NCI-H1436 (cell line): ENCODE measurements at regions not wholly inside any gene's neighbourhood (a gene's known extent, or its start where the extent isn't known, plus 50 kb on each side); places are given as distances from the start of the nearest gene placed in this dataset.
"Not testable (repeated sequence)": the region's sequence is repeated elsewhere in the genome, so short reads cannot be mapped to it uniquely, and the experiment has no call there.

Experiments used
- DNase-seq: peaks from one replicate; lab custom pipeline; 2025; lab: John Stamatoyannopoulos, UW

DNA sequence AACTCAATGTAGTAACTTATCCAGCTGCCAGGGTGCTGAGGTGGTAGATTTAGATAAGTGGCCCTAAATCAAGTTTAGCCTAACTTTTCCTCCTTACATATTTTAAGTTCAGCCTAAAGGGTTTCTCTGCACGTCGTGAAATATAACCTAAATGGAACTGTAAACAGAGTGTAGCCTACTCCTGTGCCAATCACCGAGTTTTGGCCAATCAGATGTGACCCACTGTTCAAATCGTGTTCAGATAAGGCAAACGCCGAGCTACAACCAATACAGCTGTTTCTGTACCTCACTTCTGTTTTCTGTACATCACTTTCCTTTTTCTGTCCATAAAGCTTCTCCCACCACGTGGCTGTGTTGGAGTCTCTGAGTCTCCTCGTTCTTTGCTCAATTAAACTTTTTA, 904.2 kb upstream of the POT1 start:
- DNase-seq, result no peak

DNA sequence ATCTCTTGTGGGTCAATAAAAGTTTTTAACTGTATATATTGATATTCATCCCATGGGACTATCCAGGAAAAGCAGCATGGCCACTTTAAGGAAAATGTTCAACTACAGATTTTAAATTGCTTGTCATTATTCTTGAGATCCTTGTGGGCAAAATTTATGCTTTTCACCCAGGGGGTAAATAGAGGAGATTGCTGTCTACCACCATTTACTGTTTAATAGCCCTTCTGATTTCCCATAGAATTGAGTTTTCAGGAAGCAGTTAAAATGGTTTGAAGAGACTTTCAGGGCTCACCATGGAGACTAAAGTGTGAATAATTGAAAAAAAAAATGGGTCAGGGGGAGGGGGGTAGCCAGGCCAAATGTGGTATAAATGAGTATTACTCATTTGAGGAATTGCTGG, 901.1 kb upstream of the POT1 start:
- no peak for DNase-seq

DNA sequence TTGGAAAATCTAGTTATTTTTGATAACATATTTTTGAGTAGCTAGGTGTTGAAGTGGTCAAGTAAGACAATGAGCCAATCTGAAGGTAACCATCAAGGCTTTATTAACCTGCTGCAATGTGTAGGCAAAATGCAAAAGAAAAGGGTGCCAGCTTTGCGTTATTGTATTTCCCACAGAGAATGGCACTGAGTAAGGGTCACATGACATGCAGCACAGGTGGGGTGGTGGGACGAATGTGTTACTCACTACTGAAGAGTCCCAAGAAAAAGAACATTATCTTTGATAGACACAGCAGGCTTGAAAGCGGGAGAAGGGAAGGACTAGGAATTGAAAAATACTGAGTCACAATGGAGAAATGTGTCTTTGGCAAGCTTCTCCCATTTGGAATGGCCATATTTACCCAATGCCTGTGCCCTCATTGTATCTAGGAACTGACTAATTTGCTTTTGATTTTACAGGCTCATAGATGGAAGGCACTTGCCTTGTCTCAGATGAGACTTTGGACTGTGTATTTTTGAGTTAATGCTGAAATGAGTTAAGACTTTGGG, 898.6 kb upstream of the POT1 start:
- DNase-seq, result no peak

DNA sequence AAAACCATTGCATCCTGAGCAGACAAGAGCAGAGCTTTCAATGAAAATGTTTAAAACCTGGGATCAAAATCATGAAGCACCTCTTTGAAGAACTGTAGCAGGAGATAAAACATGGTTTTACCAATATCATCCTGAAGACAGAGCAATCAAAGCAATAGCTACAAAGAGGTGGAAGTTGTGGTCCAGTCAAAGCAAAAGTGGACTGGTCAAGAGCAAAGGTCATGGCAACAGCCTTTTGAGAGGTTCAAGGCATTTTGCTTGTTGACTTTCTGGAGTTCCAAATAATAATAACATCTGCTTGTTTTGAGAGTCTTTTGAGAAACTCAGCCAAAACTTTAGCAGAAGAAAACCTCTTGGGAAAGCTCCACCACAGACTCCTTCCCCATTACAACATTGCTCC, 893.9 kb upstream of the POT1 start:
- no peak for DNase-seq

DNA sequence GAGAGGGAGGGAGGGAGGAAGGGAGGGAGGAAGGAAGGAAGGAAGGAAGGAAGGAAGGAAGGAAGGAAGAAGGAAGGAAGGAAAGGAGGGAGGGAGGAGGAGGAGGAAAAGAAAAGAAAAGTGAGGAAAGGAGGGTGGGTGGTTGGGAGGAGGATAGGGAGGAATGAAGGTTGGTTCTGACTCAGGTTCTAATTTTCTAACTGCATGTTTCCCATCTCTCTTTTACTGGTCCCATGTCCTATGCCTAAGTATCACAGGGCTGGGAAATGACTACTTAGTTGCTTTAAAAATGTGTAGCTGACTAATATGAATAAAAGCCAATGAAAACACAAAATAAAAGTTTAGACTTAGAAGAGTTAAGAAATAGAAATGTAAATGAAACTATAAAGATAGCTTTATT, 890.9 kb upstream of the POT1 start:
- DNase-seq, result no peak

DNA sequence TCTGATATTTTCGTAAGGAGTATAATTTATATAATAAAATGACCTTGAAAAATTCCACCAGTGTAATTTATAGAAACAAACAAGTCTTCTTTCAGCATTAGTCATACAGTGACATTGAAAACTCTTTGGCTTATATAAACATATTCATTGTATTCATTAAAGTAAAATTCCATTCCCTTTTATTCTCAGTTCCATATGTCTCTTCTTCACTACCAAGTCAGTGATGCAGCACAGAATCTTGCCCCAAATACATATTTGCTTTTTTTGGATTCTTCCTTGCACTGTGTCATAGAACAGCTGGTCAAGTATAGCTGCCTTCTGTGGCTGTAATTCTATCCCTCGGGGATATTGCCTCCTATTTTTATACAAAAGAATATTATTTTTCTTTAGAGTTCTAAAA, 884.5 kb upstream of the POT1 start:
- no peak for DNase-seq

DNA sequence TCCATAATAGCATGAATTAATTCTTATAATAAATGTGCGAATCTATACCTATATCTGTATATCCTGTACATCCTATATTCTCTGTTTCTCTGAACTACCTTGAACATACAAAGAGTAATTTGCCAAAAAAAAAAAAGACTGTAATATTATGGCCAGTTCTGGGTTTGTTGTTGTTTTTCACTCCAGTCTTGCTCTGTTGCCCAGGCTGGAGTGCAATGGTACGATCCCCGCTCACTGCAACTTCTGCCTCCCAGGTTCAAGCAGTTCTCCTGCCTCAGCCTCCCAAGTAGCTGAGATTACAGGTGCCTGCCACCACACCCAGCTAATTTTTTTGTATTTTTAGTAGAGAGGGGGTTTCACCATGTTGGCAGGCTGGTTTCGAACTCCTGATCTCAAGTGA, 876.9 kb upstream of the POT1 start:
- DNase-seq, result not testable (repeated sequence)

DNA sequence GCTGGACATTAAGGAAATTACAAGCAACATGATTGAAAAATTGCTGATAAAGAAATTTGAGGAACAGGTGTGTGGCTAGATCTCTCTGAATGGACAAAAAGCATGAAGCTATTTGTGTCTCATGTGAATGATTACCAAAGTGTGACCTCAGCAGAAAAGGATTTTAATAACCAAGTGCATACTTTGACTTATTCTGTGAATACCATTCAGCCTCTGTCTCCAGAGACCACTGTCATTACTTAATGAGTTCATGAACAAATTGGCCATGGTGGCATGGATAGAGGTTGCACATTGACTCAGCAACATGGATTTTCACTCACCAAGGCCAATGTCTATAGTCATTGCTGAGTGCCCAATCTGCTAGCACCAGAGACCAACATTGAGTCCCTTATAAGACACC, 874.6 kb upstream of the POT1 start:
- DNase-seq, result no peak

DNA sequence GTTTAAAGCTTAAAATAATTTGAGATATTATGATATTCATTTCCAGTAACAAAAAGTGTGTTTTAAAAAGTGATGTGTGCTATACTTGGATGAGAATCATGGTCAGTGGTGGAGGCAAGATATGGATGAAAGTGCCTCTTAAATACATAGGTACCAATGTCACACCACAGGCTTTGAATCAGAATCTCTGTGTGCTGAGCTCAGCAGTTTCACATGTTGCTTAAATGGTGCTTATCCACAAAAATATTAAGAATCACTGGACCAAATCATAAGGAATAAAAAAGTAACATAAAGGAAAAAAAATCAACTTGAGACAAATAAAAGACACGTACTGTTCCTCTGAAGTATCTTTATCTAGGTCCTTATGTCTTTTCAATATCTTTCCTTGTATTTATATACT, 850.5 kb upstream of the POT1 start:
- no peak for DNase-seq

DNA sequence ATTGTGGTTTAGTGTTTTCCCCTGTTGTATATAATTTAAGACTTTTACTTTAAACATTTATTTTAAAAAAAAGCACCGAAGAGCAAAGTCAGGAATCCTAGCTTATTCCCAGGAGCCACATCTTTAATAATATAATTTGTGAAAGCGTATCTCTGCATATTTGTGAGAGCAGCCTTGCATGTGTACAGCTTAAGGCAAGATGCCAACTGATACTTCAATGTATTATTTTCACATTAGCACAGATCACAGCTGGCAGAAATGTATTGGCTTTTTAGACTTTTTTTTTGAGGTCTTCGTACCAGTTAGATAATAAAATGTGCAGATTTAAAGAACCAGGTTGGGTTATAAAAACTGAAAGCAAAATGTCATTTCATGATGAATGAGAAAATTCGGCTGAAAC, 845.7 kb upstream of the POT1 start:
- peak; percentile 11 for DNase-seq

DNA sequence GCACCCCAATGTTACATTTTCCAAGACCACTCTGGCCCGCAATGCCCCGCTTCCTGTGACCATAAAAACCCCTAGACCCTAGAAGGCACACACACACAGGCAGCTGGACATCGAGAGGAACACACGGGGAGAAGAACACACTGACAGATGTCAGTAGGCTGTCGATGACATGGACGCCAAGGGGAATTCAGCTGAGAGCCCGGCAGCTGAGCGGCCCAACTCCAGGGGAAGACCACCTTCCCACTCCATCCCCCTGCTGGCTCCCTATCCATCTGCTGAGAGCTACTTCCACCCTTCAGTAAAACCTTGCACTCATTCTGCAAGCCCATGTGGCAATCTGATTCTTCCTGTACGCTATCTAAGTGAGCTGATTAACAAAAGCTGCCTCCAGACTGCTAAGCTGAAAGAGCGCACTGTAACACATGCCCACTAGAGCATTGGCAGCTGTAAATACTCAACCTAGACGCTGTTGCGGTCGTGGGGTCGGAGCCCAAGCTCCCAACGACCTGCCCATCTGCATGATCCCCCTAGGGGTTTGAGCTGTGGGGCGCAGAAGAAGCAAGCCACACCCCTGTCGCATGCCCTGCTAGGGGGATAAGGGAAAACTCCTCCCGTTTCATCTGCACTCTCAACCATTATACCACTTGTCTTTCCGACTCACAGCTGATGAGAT, 843.6 kb upstream of the POT1 start:
- peak; percentile 40 for DNase-seq

DNA sequence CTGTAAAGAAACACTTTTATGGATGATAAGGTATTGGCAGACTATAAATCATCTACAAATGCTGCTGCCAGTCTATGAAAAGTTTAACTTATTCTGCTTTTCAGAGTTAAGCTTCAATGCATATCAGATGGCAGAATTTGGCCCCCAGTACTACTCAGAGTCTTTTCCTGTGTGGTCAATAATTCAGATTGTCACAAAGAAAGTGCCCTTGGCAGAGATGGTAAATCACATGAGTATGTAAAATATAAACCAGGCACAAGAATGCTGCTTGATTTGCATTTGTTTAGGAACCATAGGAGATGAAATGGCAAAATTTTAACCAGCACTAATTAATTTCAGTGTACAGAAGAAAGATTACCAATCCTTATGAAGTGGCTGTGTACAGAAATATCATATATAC, 818.3 kb upstream of the POT1 start:
- no peak for DNase-seq

DNA sequence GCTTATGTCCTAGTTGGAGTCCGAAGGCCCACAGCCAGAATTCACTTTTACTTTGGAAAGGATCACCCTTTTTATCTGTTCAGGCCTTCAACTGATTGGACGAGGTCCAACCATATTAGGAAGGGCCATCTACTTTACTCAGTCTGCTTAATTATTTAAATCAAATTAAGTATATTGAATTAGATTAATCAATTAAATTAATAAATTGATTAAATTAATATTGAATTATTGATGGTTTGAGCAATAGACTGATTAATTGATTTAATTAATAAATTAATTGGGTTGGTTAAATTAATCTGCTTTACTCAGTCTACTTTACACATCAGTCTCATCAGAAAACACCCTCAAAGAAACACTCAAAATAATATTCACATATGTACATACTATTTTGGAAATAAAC, 816.9 kb upstream of the POT1 start:
- DNase-seq, result no peak

DNA sequence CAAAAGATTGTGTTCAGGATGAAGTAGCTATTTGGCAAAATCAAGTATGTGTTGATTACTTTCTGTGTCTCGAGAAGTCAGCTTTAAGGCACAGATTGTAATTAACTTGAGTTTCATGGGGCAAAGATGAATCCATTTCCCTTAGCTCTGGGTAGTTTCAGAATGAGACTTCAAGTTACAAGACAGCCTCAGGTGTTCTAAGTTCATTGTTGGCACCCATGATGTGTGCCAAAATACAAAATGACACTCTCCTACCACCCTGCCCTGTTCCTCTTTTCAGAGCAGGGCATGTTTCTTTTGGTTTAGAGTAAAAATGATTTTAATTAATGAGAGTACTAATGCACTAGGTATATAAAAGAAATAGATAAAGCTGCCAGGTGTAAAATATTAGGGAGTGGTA, 797.6 kb upstream of the POT1 start:
- no peak for DNase-seq

DNA sequence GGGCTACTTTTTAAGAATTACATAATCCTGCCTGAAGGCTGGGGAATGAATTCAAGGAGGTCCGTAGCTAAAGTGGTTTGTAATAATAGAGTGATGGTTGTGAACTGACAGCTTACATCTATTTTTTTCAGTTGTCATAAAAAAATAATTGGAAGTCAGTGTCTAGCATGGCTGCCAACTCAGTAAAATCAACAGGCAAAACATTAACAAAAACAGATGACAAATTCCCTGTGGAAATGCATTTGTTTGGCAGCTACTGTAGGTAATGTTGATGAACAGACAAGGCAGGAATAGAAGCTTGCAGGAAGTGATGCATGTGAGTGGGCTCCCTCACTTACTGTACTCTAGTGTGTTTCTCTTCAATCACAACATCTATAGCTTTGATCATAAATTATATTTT, 766.0 kb upstream of the POT1 start:
- no peak for DNase-seq

DNA sequence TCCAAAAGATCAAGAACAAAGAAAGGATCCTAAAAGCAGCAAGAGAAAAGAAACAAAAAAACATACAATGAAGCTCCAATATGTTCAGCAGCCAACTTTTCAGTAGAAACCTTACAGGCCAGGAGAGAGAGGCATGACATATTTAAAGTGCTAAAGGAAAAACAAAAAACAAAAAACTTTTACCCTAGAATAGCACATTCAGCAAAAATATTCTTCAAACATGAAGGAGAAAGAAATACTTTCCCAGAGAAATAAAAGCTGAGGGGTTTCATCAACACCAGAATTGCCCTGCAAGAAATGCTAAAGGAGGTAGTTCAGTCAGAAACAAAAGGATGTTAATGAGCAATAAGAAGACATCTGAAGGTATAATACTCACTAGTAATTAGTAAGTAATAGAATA, 753.5 kb upstream of the POT1 start:
- DNase-seq, result no peak

DNA sequence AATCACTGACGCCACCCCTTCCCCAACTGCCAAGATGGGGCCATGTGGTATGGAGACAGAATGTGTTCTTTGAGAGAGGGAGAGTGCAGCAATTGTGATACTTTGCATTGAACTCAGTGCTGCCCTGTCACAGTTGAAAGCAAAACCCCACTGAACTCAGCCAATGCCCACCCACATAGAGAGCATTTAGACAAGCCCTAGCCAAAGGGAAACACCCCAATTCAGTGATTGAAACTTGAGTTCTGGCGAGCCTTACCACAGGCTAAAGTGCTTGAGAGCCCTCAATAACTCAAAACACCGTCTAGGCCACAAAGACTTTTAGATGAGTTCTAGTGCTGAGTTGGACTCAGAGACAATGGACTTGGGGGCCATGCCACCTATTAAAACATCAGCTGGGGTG, 751.9 kb upstream of the POT1 start:
- no peak for DNase-seq

DNA sequence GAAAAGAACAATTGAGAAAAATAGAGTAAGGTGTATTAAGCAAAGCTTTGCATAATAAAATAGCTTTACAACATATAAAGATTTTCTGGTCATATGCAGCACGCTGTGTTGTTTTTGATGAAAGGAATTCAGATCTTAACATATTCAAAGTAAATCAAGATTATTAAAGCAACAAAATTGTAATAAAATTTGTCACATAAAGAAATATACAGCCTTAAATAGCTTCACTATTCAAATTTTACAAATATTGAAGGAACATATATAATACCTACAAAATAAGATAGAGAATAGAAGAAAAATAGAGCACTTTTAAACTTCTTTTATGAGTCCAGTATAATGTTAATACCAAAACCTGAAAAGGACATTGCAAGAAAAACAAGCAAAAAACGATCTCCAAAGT, 749.1 kb upstream of the POT1 start:
- DNase-seq, result no peak

DNA sequence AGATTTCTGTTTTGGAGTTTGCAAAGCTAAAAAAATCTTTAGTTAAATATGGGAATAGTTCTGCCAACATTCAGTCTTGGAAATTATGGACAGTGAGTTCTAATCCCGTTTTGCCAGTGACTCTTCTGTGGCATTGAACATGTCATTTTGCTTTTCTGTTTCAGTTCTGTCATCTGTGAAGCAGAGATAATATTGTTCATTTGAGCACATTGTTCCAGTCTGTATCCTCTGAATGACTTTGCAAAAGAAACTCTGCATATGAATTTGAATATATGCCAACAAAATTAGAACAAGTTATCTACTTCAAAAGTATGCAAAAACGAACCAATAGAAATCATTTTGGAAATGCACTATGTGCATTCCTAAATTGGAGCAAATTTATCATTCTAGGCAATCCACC, 746.0 kb upstream of the POT1 start:
- DNase-seq, result no peak

DNA sequence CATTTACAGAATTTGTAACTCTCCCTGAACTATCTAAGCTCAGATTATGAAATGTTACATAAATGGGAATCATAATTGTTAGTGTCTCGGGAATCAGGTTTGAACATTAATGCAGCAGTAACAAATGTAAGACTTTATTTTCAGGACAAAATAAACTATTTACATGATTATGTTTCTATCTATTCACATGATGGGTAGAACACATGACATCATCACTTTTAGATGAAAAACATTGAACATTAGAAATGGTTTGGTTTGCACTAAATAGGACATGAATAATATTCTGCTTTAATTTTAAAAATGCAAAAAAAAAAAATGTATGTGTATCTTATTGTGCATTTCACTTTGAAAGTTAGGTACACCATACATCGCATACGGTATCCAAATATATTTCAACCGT, 745.5 kb upstream of the POT1 start:
- DNase-seq, result no peak

DNA sequence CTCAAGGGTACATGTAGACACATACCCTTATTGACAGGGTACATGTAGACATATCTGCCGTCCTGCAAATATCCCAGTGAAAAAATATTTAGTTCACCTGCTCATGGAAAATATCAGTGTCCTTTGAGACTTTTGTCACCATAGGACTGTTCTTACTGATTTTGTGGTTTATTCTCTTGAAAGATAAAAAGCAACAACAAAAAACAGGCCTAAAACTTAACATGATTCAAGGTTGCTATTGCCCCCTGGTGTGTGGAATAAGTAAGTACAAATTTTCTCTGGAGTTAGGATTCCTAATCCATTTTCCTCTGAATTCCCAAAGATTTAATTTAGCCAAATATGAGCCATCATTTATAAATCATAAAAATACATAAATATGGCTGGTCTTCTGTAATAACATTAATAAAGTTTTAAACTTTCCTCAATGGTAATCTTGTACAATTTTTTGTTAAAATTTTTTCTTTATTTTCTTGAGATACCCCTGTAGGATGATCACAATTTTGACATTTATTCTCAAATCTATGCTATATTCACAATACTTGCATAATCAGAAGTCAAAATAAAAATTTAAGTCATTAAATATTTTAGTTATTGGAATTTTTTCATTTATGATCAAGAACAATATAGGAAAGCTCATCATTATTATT, 741.4 kb upstream of the POT1 start:
- no peak for DNase-seq

DNA sequence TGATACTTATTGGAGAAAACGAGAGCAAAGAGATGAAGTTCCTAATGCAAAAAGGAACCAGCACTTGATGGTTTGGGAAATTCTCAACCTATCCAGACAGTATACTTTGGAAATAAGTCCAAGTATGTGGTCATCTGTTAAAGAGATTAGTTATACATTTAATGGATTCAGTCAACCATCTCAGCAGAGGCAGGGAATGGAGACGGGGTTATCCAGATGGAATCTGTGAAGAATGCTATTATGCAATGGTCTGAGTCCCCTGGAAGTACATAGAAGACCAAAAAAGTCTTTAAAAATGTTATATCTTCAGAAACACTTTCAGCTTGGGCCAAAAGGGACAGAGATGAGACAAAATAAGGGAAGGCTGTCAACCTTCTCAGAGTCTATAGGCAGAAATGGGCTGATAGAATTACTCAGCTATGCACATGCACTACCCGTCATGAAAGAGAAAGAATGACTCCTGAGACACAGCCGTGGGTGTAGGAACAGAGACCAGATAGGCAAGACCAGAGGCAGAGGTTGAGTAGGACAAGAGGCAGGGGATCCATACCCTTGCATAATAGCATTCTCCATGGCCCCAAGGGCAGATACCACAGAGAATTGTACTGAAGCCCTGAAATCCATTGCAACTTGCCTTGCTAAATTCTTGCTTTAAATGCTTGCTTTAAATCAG, 738.8 kb upstream of the POT1 start:
- no peak for DNase-seq

DNA sequence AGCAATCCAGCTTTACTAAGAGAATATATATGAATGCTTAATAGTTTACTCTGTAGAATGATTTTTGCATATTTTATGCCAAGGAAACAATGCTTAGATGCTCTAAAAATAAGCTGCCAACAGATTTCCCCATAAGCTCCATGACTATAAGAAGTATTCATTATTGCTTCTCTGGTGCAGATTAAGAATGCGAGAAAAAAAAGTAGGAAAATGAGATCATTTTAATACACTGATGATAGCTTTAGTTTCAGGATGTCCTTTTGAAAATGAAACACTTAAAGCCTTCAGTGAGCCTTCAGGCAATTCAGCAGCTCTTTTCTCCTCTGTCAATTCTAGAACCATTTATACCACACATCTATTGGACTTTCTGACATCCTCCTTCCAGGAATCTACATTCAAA, 735.0 kb upstream of the POT1 start:
- no peak for DNase-seq

DNA sequence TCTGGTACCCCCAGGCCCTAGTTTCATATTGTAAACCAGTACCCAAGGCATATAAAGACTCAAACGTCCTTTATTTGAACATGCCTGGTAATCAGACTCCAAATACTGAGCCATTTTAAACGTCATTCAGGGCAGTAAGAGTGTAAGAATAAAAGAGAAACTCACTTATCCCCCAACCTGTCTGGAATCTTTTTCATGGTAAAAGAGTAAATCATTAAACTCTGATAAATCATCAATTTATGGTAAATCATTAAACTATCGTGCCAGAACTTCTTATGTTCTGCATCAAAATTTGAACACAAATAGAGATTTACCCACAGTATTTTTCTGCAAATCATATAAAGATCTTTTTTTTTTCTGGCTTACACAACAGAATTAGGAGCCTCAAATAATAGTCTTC, 734.3 kb upstream of the POT1 start:
- DNase-seq, result no peak
